ENCODE measurements at regions not wholly inside any gene's neighbourhood (a gene's known extent, or its start where the extent isn't known, plus 50 kb on each side); places are given as distances from the start of the nearest gene placed in this dataset.

GRCh38 chr7:73974948-73975926, 52.7 kb upstream of the ELN start:
- TF ChIP-seq CTCF (IDR thresholded peaks at IDR 0.05) (no peak), POLR2A (IDR thresholded peaks at IDR 0.05) (no peak)
